GM18526 (cell line): ENCODE measurements at regions not wholly inside any gene's neighbourhood (a gene's known extent, or its start where the extent isn't known, plus 50 kb on each side); places are given as distances from the start of the nearest gene placed in this dataset.

ENCODE experiments used
- POLR2A ChIP-seq: IDR thresholded peaks from 3 replicates; pipeline ENCODE4 v1.6.1; 2011; ENCODE audit not compliant: insufficient read length; ENCODE audit errors: extremely low read depth

GRCh38 chr11:128151780-128152179 is 435.6 kb downstream of the ETS1 start:
- no peak for TF ChIP-seq POLR2A

GRCh38 chr11:128151338-128151737 is 436.0 kb downstream of the ETS1 start:
- TF ChIP-seq POLR2A: no peak

GRCh38 chr11:128148208-128148607 is 439.1 kb downstream of the ETS1 start:
- TF ChIP-seq POLR2A: no peak

GRCh38 chr11:128146926-128147605 is 440.3 kb downstream of the ETS1 start:
- TF ChIP-seq POLR2A: no peak

- TF ChIP-seq POLR2A: no peak
Observed at GRCh38 chr11:128135451-128135850, 451.9 kb downstream of the ETS1 start.

GRCh38 chr11:128133501-128133900 is 453.9 kb downstream of the ETS1 start:
- TF ChIP-seq POLR2A: no peak

GRCh38 chr11:128130052-128130451 is 457.3 kb downstream of the ETS1 start:
- no peak for TF ChIP-seq POLR2A

GRCh38 chr11:128125723-128126122 is 461.6 kb downstream of the ETS1 start:
- TF ChIP-seq POLR2A: no peak

- no peak for TF ChIP-seq POLR2A
Observed at GRCh38 chr11:128116885-128117284, 470.5 kb downstream of the ETS1 start.

GRCh38 chr11:128116447-128116846 is 470.9 kb downstream of the ETS1 start:
- TF ChIP-seq POLR2A: no peak

- TF ChIP-seq POLR2A: no peak
Observed at GRCh38 chr11:128105950-128106349, 481.4 kb downstream of the ETS1 start.

- no peak for TF ChIP-seq POLR2A
Observed at GRCh38 chr11:128105511-128105910, 481.8 kb downstream of the ETS1 start.

GRCh38 chr11:128103278-128103873 is 484.0 kb downstream of the ETS1 start:
- TF ChIP-seq POLR2A: no peak

- TF ChIP-seq POLR2A: no peak
Observed at GRCh38 chr11:128098781-128099180, 488.6 kb downstream of the ETS1 start.

GRCh38 chr11:128095466-128095981 is 491.8 kb downstream of the ETS1 start:
- no peak for TF ChIP-seq POLR2A

GRCh38 chr11:128093689-128094088 is 493.7 kb downstream of the ETS1 start:
- no peak for TF ChIP-seq POLR2A

- no peak for TF ChIP-seq POLR2A
Observed at GRCh38 chr11:128089962-128090361, 497.4 kb downstream of the ETS1 start.
